HepG2 (cell line): ENCODE measurements at regions not wholly inside any gene's neighbourhood (a gene's known extent, or its start where the extent isn't known, plus 50 kb on each side); places are given as distances from the start of the nearest gene placed in this dataset.

Source experiments
- ATAC-seq: fragments of 200-7000 bp; cut with Tn5 transposase; 3 replicates; pipeline ENCODE4 v1.9.1; 2020; ENCODE audit warnings: mild to moderate bottlenecking, moderate library complexity
- BruUV-seq: library from RNA; stranded (reverse); fragments of 400-500 nt; replicated peaks from 2 replicates; lab custom pipeline; 2021; lab: Mats Ljungman, UMichigan
- CTCF ChIA-PET: fragments of 300-600 bp; formaldehyde crosslinking; extraction: SDS; loops from one replicate; lab custom pipeline; 2021; ENCODE audit warnings: low total read pairs, inconsistent platforms, low intra/inter-chr PET ratio; lab: Yijun Ruan, JAX
- POLR2A ChIA-PET: fragments of 350-600 bp; sonication (Branson Sonifier 250); formaldehyde crosslinking; loops from one replicate; lab custom pipeline; 2020; ENCODE audit warnings: antibody characterized with exemption, inconsistent platforms; lab: Yijun Ruan, JAX
- DNase-seq: peaks from one replicate; pipeline ENCODE4 v3.0.0-alpha.2; 2015; ENCODE audit warnings: low spot score
- FAIRE-seq: peaks from 3 replicates; lab custom pipeline; 2011; peaks lifted over from hg19 to GRCh38; lab: Jason Lieb, UNC
- H2AFZ ChIP-seq: one replicate; pipeline ENCODE4 v1.6.1; 2011; ENCODE audit warnings: low read length, inconsistent platforms
- H3K27ac ChIP-seq: fragments of 300-600 bp; 3 replicates; pipeline ENCODE4 v1.8.0; 2011; ENCODE audit warnings: mixed run types, mild to moderate bottlenecking, mixed read lengths, low read length, inconsistent platforms; ENCODE audit not compliant: insufficient read depth; ENCODE audit errors: extremely low read length
- H3K27me3 ChIP-seq, 2 experiments: fragments of 200-600 bp in 1 of 2; 2 replicates in 1 of 2; 3 replicates in 1 of 2; pipeline versions ENCODE4 v1.6.0 to v1.8.0; 2011; ENCODE audit warnings: low read length in 2 of 2, mild to moderate bottlenecking in 2 of 2, moderate library complexity in 2 of 2, inconsistent platforms in 1 of 2; ENCODE audit not compliant: insufficient read depth in 2 of 2, control insufficient read depth in 1 of 2
- H3K36me3 ChIP-seq, 2 experiments: fragments of 200-600 bp in 1 of 2; replicated peaks in 1 of 2; 2 replicates in 1 of 2; 3 replicates in 1 of 2; pipeline versions ENCODE4 v1.5.1 to v1.8.0; 2011; ENCODE audit warnings: low read length in 2 of 2, inconsistent platforms in 1 of 2; ENCODE audit not compliant: insufficient read depth in 2 of 2, control insufficient read depth in 1 of 2
- H3K4me1 ChIP-seq: 2 replicates; pipeline ENCODE4 v1.5.1; 2012; ENCODE audit warnings: low read length, inconsistent platforms; ENCODE audit not compliant: insufficient read depth
- H3K4me2 ChIP-seq: 2 replicates; pipeline ENCODE4 v1.6.0; 2011; ENCODE audit warnings: low read depth, low read length, inconsistent platforms
- H3K4me3 ChIP-seq, 3 experiments: fragments of 200-600 bp in 1 of 3; sonication (generic), shearing (Covaris generic) in 1 of 3; replicated peaks in 1 of 3; 2 replicates each; pipeline ENCODE4 v1.5.1; 2011 to 2016; ENCODE audit warnings: low read length in 3 of 3, inconsistent platforms in 2 of 3, low read depth in 2 of 3, mild to moderate bottlenecking in 2 of 3, control low read depth in 1 of 3, mixed read lengths in 1 of 3; ENCODE audit not compliant: insufficient read depth in 1 of 3
- H3K79me2 ChIP-seq: one replicate; pipeline ENCODE4 v1.6.1; 2011; ENCODE audit warnings: low read length, inconsistent platforms; ENCODE audit not compliant: insufficient read depth
- H3K9ac ChIP-seq: 2 replicates; pipeline ENCODE4 v1.6.0; 2011; ENCODE audit warnings: mild to moderate bottlenecking, low read depth, low read length, inconsistent platforms; ENCODE audit not compliant: insufficient read depth
- H3K9me3 ChIP-seq: 2 replicates; pipeline ENCODE4 v1.5.1; 2012; ENCODE audit warnings: mild to moderate bottlenecking, low read length
- H4K20me1 ChIP-seq: 2 replicates; pipeline ENCODE4 v1.6.0; 2011; ENCODE audit warnings: inconsistent platforms, mild to moderate bottlenecking, low read length, moderate library complexity; ENCODE audit not compliant: insufficient read depth
- ZNF7 ChIP-seq: IDR thresholded peaks from 2 replicates; pipeline ENCODE4 v1.6.1; 2016; ENCODE audit warnings: missing biosample characterization, missing genetic modification reagents
- ZNF747 ChIP-seq: sonication (generic); formaldehyde crosslinking; IDR thresholded peaks from 2 replicates; pipeline ENCODE4 v1.8.1; 2023; ENCODE audit warnings: missing genetic modification reagents, mild to moderate bottlenecking, borderline replicate concordance
- WGBS: methylation state at CpG from one replicate; pipeline ENCODE4 v1.1.6; 2017; ENCODE audit warnings: low lambda C conversion rate; 5-methylcytosine and 5-hydroxymethylcytosine counted together
- in situ Hi-C: cut with HindIII; loops from 2 replicates; pipeline ENCODE4 v1.10.0; 2017; ENCODE audit warnings: low pct_unique_long_range_greater_than_20kb; ENCODE audit not compliant: extremely low pct_ligation_motif_present
- intact Hi-C: fragments of 100-400 bp; cut with micrococcal nuclease; formaldehyde crosslinking; loops from one replicate; pipeline ENCODE4 v1.10.0; 2022; ENCODE audit not compliant: unreplicated experiment
- TF ChIP-seq, protein P1 (sequence below): IDR thresholded peaks from 2 replicates; pipeline ENCODE4 v1.6.1; 2016; ENCODE audit warnings: missing compliant biosample characterization, missing genetic modification reagents, borderline replicate concordance
- TF ChIP-seq, protein P2 (sequence below): sonication (generic); formaldehyde crosslinking; IDR thresholded peaks from 2 replicates; pipeline ENCODE4 v1.4.0; 2020; ENCODE audit warnings: mild to moderate bottlenecking, missing genetic modification reagents, borderline replicate concordance
- TF ChIP-seq, protein P3 (sequence below): sonication (generic); formaldehyde crosslinking; IDR thresholded peaks from 2 replicates; pipeline ENCODE4 v1.4.0; 2020; ENCODE audit warnings: missing genetic modification reagents
- TF ChIP-seq, protein P4 (sequence below): sonication (generic); formaldehyde crosslinking; IDR thresholded peaks from 2 replicates; pipeline ENCODE4 v1.5.0; 2020; ENCODE audit warnings: mild to moderate bottlenecking, missing genetic modification reagents
- TF ChIP-seq, protein P5 (sequence below): sonication (generic); formaldehyde crosslinking; IDR thresholded peaks from 2 replicates; pipeline ENCODE4 v1.4.0; 2020; ENCODE audit warnings: mild to moderate bottlenecking, missing genetic modification reagents
- TF ChIP-seq, protein P6 (sequence below): sonication (generic); formaldehyde crosslinking; IDR thresholded peaks from 2 replicates; pipeline ENCODE4 v1.5.0; 2020; ENCODE audit warnings: mild to moderate bottlenecking, missing genetic modification reagents

DNA sequence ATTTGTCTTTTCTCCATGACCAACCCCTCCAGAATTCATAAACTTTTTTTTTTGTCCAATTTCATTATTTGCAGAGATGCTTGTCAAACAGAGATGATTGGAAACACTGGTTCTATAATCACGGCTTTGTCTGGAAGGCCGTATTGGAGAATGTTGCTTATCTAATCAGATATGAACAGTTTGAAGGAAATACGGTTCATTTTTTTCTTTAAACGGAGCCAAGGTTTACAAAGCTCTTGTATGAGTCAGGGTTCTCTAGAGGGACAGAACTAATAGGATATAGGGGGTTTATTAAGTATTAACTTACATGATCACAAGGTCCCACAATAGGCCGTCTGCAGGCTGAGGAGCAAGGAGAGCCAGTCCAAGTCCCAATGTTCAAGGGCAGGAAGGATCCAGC, 1415.8 kb downstream of the C4orf33 start (continued):
- TF ChIP-seq, protein P1, sequence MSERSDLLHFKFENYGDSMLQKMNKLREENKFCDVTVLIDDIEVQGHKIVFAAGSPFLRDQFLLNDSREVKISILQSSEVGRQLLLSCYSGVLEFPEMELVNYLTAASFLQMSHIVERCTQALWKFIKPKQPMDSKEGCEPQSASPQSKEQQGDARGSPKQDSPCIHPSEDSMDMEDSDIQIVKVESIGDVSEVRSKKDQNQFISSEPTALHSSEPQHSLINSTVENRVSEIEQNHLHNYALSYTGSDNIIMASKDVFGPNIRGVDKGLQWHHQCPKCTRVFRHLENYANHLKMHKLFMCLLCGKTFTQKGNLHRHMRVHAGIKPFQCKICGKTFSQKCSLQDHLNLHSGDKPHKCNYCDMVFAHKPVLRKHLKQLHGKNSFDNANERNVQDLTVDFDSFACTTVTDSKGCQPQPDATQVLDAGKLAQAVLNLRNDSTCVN = no peak
- TF ChIP-seq, protein P2, sequence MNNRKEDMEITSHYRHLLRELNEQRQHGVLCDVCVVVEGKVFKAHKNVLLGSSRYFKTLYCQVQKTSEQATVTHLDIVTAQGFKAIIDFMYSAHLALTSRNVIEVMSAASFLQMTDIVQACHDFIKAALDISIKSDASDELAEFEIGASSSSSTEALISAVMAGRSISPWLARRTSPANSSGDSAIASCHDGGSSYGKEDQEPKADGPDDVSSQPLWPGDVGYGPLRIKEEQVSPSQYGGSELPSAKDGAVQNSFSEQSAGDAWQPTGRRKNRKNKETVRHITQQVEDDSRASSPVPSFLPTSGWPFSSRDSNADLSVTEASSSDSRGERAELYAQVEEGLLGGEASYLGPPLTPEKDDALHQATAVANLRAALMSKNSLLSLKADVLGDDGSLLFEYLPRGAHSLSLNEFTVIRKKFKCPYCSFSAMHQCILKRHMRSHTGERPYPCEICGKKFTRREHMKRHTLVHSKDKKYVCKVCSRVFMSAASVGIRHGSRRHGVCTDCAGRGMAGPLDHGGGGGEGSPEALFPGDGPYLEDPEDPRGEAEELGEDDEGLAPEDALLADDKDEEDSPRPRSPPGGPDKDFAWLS (CRISPR knock-in tag) = no peak
- no peak for TF ChIP-seq ZNF747
- TF ChIP-seq, protein P3, sequence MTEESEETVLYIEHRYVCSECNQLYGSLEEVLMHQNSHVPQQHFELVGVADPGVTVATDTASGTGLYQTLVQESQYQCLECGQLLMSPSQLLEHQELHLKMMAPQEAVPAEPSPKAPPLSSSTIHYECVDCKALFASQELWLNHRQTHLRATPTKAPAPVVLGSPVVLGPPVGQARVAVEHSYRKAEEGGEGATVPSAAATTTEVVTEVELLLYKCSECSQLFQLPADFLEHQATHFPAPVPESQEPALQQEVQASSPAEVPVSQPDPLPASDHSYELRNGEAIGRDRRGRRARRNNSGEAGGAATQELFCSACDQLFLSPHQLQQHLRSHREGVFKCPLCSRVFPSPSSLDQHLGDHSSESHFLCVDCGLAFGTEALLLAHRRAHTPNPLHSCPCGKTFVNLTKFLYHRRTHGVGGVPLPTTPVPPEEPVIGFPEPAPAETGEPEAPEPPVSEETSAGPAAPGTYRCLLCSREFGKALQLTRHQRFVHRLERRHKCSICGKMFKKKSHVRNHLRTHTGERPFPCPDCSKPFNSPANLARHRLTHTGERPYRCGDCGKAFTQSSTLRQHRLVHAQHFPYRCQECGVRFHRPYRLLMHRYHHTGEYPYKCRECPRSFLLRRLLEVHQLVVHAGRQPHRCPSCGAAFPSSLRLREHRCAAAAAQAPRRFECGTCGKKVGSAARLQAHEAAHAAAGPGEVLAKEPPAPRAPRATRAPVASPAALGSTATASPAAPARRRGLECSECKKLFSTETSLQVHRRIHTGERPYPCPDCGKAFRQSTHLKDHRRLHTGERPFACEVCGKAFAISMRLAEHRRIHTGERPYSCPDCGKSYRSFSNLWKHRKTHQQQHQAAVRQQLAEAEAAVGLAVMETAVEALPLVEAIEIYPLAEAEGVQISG (CRISPR knock-in tag) = no peak

DNA sequence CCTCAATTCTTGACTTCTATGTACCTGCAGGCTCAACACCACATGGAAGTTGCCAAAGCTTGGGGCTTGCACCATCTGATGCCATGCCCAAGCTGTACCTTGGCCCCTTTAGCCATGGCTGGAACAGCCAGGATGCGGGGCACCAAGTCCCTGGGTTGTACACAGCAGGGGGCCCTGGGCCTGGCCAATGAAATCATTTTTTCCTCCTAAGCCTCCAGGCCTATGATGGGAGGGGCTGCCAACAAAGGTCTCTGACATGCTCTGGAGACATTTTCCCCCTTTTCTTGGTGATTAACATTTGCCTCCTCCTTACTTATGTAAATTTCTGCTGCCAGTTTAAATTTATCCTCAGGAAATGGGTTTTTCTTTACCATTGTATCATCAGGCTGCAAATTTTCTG, 1428.1 kb downstream of the C4orf33 start:
- in situ Hi-C loops = no loop called here
- Histone ChIP-seq H3K27me3 (no peaks in the 10 kb centered on the region), H3K9me3 (peaks cover 23% of the 10 kb centered on the region), H3K9ac (no peak overlapping the region), H3K27ac (no peak overlapping the region), H3K4me1 (no peaks in the 10 kb centered on the region)
- FAIRE-seq = no peak
- TF ChIP-seq, protein P4, sequence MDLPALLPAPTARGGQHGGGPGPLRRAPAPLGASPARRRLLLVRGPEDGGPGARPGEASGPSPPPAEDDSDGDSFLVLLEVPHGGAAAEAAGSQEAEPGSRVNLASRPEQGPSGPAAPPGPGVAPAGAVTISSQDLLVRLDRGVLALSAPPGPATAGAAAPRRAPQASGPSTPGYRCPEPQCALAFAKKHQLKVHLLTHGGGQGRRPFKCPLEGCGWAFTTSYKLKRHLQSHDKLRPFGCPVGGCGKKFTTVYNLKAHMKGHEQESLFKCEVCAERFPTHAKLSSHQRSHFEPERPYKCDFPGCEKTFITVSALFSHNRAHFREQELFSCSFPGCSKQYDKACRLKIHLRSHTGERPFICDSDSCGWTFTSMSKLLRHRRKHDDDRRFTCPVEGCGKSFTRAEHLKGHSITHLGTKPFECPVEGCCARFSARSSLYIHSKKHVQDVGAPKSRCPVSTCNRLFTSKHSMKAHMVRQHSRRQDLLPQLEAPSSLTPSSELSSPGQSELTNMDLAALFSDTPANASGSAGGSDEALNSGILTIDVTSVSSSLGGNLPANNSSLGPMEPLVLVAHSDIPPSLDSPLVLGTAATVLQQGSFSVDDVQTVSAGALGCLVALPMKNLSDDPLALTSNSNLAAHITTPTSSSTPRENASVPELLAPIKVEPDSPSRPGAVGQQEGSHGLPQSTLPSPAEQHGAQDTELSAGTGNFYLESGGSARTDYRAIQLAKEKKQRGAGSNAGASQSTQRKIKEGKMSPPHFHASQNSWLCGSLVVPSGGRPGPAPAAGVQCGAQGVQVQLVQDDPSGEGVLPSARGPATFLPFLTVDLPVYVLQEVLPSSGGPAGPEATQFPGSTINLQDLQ = no peak
- TF ChIP-seq, protein P5, sequence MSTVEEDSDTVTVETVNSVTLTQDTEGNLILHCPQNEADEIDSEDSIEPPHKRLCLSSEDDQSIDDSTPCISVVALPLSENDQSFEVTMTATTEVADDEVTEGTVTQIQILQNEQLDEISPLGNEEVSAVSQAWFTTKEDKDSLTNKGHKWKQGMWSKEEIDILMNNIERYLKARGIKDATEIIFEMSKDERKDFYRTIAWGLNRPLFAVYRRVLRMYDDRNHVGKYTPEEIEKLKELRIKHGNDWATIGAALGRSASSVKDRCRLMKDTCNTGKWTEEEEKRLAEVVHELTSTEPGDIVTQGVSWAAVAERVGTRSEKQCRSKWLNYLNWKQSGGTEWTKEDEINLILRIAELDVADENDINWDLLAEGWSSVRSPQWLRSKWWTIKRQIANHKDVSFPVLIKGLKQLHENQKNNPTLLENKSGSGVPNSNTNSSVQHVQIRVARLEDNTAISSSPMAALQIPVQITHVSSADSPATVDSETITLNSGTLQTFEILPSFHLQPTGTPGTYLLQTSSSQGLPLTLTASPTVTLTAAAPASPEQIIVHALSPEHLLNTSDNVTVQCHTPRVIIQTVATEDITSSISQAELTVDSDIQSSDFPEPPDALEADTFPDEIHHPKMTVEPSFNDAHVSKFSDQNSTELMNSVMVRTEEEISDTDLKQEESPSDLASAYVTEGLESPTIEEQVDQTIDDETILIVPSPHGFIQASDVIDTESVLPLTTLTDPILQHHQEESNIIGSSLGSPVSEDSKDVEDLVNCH (CRISPR knock-in tag) = no peak
- TF ChIP-seq, protein P6, sequence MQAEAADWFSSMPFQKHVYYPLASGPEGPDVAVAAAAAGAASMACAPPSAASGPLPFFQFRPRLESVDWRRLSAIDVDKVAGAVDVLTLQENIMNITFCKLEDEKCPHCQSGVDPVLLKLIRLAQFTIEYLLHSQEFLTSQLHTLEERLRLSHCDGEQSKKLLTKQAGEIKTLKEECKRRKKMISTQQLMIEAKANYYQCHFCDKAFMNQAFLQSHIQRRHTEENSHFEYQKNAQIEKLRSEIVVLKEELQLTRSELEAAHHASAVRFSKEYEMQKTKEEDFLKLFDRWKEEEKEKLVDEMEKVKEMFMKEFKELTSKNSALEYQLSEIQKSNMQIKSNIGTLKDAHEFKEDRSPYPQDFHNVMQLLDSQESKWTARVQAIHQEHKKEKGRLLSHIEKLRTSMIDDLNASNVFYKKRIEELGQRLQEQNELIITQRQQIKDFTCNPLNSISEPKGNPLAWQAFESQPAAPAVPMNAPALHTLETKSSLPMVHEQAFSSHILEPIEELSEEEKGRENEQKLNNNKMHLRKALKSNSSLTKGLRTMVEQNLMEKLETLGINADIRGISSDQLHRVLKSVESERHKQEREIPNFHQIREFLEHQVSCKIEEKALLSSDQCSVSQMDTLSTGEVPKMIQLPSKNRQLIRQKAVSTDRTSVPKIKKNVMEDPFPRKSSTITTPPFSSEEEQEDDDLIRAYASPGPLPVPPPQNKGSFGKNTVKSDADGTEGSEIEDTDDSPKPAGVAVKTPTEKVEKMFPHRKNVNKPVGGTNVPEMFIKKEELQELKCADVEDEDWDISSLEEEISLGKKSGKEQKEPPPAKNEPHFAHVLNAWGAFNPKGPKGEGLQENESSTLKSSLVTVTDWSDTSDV (CRISPR knock-in tag) = no peak
- TF ChIP-seq ZNF7 = no peak
- TF ChIP-seq, all 625 proteins: peak for 0
- ChIA-PET POLR2A (no interaction called here), CTCF (no interaction called here)
- H3K4me3 ChIP-seq = no peak overlapping the region
- no peaks in the 10 kb centered on the region for H4K20me1 ChIP-seq
- DNase-seq (no peak), ATAC-seq (no peak)
- intact Hi-C loops = no loop called here
- no peaks in the 10 kb centered on the region for H3K79me2 ChIP-seq
- BruUV-seq = no TSS peak
- 43% methylated on average over 1 of the region's 1 CpG for WGBS
- H3K36me3 ChIP-seq = no peaks in the 10 kb centered on the region
- H2AFZ ChIP-seq = no peak overlapping the region
- H3K4me2 ChIP-seq = no peak overlapping the region
